CD8-positive, alpha-beta memory T cell (primary cell): ENCODE measurements at regions not wholly inside any gene's neighbourhood (a gene's known extent, or its start where the extent isn't known, plus 50 kb on each side); places are given as distances from the start of the nearest gene placed in this dataset.

Experiments
- CTCF ChIA-PET: fragments of 350-600 bp; sonication (Branson Sonifier 250); formaldehyde crosslinking; loops from one replicate; lab custom pipeline; 2021; ENCODE audit warnings: antibody characterized with exemption; lab: Charles Lee
- POLR2A ChIA-PET: fragments of 350-600 bp; sonication (Branson Sonifier 250); formaldehyde crosslinking; loops from one replicate; lab custom pipeline; 2021; ENCODE audit warnings: antibody characterized with exemption; lab: Charles Lee
- DNase-seq, 5 donors: peaks; one replicate each; pipeline versions ENCODE4 v3.0.0 to v3.0.0-alpha.2; 2020 to 2022; ENCODE audit warnings: mixed read lengths in 1 of 5
- H3K27ac ChIP-seq: one replicate; pipeline ENCODE4 v1.7.0; 2013; ENCODE audit warnings: low read depth, mild to moderate bottlenecking, low read length, moderate library complexity
- H3K27me3 ChIP-seq: 2 replicates; pipeline ENCODE4 v1.7.0; 2013; ENCODE audit warnings: low read length, mild to moderate bottlenecking; ENCODE audit not compliant: insufficient read depth, poor library complexity, severe bottlenecking
- H3K36me3 ChIP-seq: 2 replicates; pipeline ENCODE4 v1.7.0; 2013; ENCODE audit warnings: mild to moderate bottlenecking, low read length, moderate library complexity; ENCODE audit not compliant: insufficient read depth
- H3K4me1 ChIP-seq: 2 replicates; pipeline ENCODE4 v1.7.0; 2013; ENCODE audit warnings: mild to moderate bottlenecking, low read length, moderate library complexity; ENCODE audit not compliant: insufficient read depth
- H3K4me3 ChIP-seq: 2 replicates; pipeline ENCODE4 v1.7.0; 2013; ENCODE audit warnings: mild to moderate bottlenecking, low read length
- H3K9me3 ChIP-seq: 2 replicates; pipeline ENCODE4 v1.7.0; 2013; ENCODE audit warnings: mild to moderate bottlenecking, low read length
- H3K27ac Mint-ChIP-seq, 8 donors: one replicate each; pipeline ENCODE4 v1.8.0; 2020 to 2021; ENCODE audit warnings: mixed read lengths in 8 of 8, mild to moderate bottlenecking in 6 of 8, inconsistent platforms in 3 of 8, moderate library complexity in 3 of 8
- H3K27me3 Mint-ChIP-seq, 2 donors: one replicate each; pipeline ENCODE4 v1.8.0; 2020 to 2021; ENCODE audit warnings: mixed read lengths in 2 of 2, mild to moderate bottlenecking in 1 of 2, moderate library complexity in 1 of 2
- H3K36me3 Mint-ChIP-seq, 3 donors: one replicate each; pipeline ENCODE4 v1.8.0; 2020 to 2021; ENCODE audit warnings: mixed read lengths in 3 of 3, inconsistent platforms in 1 of 3, mild to moderate bottlenecking in 1 of 3
- H3K4me1 Mint-ChIP-seq, 3 donors: one replicate each; pipeline ENCODE4 v1.8.0; 2020 to 2021; ENCODE audit warnings: mixed read lengths in 3 of 3, inconsistent platforms in 1 of 3, mild to moderate bottlenecking in 1 of 3
- H3K4me3 Mint-ChIP-seq, 7 donors: one replicate each; pipeline ENCODE4 v1.8.0; 2020 to 2021; ENCODE audit warnings: mixed read lengths in 7 of 7, mild to moderate bottlenecking in 6 of 7, moderate library complexity in 4 of 7, inconsistent platforms in 2 of 7
- H3K9me3 Mint-ChIP-seq, 5 donors: one replicate each; pipeline ENCODE4 v1.8.0; 2020 to 2022; ENCODE audit warnings: mixed read lengths in 5 of 5, mild to moderate bottlenecking in 3 of 5, moderate library complexity in 2 of 5, inconsistent platforms in 1 of 5

DNA sequence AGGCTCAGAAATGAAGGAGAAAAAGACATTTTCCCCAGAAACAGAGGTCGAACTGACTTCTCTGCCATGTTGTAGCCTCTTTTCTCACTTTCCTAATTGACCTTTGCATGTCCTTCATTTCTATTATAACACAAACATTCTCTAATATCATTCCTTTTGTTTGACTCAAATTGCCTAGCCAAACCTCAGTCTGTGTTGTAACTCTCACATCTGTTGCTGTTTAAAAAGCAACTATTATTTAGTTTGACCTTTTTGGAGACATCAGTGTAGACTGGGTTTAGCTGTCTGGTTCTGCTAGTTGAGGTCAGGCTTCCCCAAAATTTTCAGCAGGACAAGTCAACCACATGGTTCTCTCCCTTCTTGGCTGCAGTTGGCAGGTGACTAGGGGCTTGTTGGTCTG, 371.5 kb downstream of the NLGN4Y start:
- ChIA-PET CTCF (interaction anchor here (1.3 kb wide), 1 partner anchor 10 kb away, joined by 3 read pairs; no protein-coding TSS in a partner anchor), POLR2A (no interaction called here)
- Mint-ChIP-seq H3K9me3 (no peaks in the 10 kb centered on the region), H3K4me3 (no peak overlapping the region), H3K36me3 (no peaks in the 10 kb centered on the region), H3K27me3 (no peaks in the 10 kb centered on the region), H3K27ac (no peak overlapping the region), H3K4me1 (no peaks in the 10 kb centered on the region)
- Histone ChIP-seq H3K9me3 (no peaks in the 10 kb centered on the region), H3K36me3 (no peaks in the 10 kb centered on the region), H3K4me1 (no peaks in the 10 kb centered on the region), H3K27ac (no peak overlapping the region), H3K4me3 (no peak overlapping the region), H3K27me3 (no peaks in the 10 kb centered on the region)
- DNase-seq, result no peak

DNA sequence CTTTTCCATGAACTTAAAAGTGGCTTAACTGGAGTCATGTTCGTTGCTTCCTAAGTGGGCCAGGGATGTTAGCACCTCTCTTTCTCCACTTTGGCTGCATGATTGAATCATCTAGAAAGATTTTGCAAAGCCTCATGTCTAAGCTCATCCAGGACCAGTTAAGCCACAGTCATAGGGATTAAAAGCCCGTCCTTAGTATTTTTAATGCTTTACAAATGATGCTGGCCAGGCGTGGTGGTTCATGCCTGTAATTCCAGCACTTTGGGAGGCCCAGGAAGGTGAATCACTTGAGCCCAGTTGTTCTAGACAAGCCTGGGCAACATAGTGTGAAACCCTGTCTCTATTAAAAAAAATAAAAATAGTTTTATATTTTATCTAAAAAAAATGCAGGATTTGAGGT, 381.6 kb downstream of the NLGN4Y start:
- Mint-ChIP-seq H3K9me3 (no peaks in the 10 kb centered on the region), H3K27me3 (no peaks in the 10 kb centered on the region), H3K36me3 (no peaks in the 10 kb centered on the region), H3K4me1 (no peaks in the 10 kb centered on the region), H3K4me3 (no peak overlapping the region), H3K27ac (no peak overlapping the region)
- no peak for DNase-seq
- CTCF ChIA-PET, result interaction anchor here (1.6 kb wide), 1 partner anchor 9 kb away, joined by 3 read pairs; no protein-coding TSS in a partner anchor
- H3K27me3 ChIP-seq, result no peaks in the 10 kb centered on the region
- POLR2A ChIA-PET, result no interaction called here
- no peaks in the 10 kb centered on the region for H3K9me3 ChIP-seq
- no peaks in the 10 kb centered on the region for H3K36me3 ChIP-seq
- H3K27ac ChIP-seq, result no peak overlapping the region
- H3K4me1 ChIP-seq, result no peaks in the 10 kb centered on the region
- H3K4me3 ChIP-seq, result no peak overlapping the region
